Effector memory CD8-positive, alpha-beta T cell (primary cell): ENCODE measurements at regions not wholly inside any gene's neighbourhood (a gene's known extent, or its start where the extent isn't known, plus 50 kb on each side); places are given as distances from the start of the nearest gene placed in this dataset.
"Not testable (repeated sequence)": the region's sequence is repeated elsewhere in the genome, so short reads cannot be mapped to it uniquely, and the experiment has no call there.

Source experiments
- ATAC-seq: fragments of 150-1000 bp; cut with Tn5 transposase; replicated peaks from 2 replicates; pipeline ENCODE4 v1.10.0; 2021; ENCODE audit warnings: mild to moderate bottlenecking, moderate library complexity
- DNase-seq, 3 experiments: peaks; one replicate each; pipeline ENCODE4 v3.0.0; 2021
- H3K27ac Mint-ChIP-seq, 2 donors: one replicate each; pipeline ENCODE4 v1.8.0; 2022; ENCODE audit warnings: mild to moderate bottlenecking in 2 of 2, mixed read lengths in 2 of 2, moderate library complexity in 2 of 2
- H3K27me3 Mint-ChIP-seq, 2 donors: one replicate each; pipeline ENCODE4 v1.8.0; 2022; ENCODE audit warnings: mixed read lengths in 2 of 2
- H3K36me3 Mint-ChIP-seq: one replicate; pipeline ENCODE4 v1.8.0; 2022; ENCODE audit warnings: mild to moderate bottlenecking, moderate library complexity, mixed read lengths; ENCODE audit not compliant: insufficient read depth
- H3K4me1 Mint-ChIP-seq, 2 donors: one replicate each; pipeline ENCODE4 v1.8.0; 2022; ENCODE audit warnings: low read depth in 2 of 2, mixed read lengths in 2 of 2
- H3K4me3 Mint-ChIP-seq, 2 donors: one replicate each; pipeline ENCODE4 v1.8.0; 2022; ENCODE audit warnings: mild to moderate bottlenecking in 2 of 2, mixed read lengths in 2 of 2, moderate library complexity in 2 of 2
- H3K9me3 Mint-ChIP-seq, 2 donors: one replicate each; pipeline ENCODE4 v1.8.0; 2022; ENCODE audit warnings: mixed read lengths in 2 of 2

- Mint-ChIP-seq H3K4me3 (no peak overlapping the region), H3K9me3 (peaks cover 0 to 10% of the 10 kb centered on the region in 2 donors), H3K36me3 (no peaks in the 10 kb centered on the region), H3K27me3 (no peaks in the 10 kb centered on the region), H3K4me1 (no peaks in the 10 kb centered on the region), H3K27ac (no peak overlapping the region)
- DNase-seq (no peak), ATAC-seq (no peak)
These were observed 363.3 kb upstream of the KLF4 start for GRCh38 chr9:107852891-107853290.

DNA sequence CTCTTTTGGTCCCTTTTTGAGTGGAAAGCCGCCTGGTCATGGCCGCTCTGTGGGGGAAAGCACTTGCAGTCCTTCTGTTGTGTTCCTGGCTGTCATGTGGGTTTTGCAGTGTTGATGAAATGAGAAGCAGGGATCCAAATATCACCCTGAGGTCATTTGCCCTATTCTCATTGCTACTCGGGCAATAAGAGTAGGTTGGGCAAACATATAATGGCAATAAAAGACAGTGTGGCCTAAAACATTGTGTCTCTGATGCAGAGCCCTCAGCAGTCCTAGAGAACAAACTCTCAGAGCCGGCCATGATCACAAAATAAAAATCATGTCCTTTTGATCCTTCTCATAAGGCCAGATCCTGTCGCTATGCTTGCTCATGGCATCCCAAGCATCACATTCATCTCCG, 361.1 kb upstream of the KLF4 start:
- Mint-ChIP-seq H3K36me3 (no peaks in the 10 kb centered on the region), H3K27ac (no peak overlapping the region), H3K9me3 (peaks cover 0 to 10% of the 10 kb centered on the region in 2 donors), H3K27me3 (no peaks in the 10 kb centered on the region), H3K4me3 (no peak overlapping the region), H3K4me1 (no peaks in the 10 kb centered on the region)
- ATAC-seq (no peak), DNase-seq (no peak)

DNA sequence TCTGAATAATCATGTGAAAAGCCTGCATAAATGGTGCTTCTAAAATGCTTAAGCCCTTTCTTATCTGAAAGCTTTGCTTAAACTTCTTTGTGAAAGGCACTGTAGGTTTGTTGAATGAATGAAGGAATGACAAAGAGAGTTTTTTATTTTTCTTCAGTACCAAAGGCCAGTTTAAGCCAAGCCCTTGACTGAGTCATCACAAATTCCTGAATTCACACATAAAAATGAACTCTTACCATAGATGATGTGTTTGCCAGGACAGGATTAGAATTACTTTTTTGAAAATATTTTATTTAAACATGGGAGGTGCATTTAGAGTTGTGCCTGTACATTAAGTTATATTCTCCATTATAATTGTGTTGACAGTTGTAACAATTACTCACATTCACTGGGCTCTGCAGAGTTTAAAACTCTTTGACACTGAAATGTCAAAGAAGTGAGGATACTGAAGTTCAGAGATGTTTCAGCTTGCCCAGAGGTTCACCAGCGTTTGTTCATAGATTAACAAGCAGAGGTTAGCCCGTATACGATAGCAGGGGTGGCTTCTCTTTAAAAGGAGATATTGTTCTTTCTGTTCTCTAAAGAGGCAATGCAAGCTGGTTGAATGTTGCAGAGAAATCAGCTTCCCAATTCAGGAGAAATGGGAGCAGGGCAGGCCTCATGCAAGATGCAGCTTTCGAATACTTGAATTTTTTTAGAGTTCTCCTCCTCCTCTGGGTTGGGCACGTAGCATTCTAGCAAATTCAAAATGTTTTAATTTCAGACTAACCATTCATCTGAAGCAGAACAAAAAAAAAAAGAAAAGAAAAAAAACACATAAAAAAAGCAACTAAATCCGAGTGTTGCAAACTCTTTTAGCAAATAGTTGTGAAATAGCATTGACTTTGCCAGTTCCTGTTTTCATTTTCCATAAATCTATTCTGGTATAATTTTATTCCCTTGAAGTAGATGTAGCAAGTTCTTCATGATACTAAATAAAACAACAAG, 358.7 kb upstream of the KLF4 start:
- H3K4me1 Mint-ChIP-seq = no peaks in the 10 kb centered on the region
- H3K36me3 Mint-ChIP-seq = no peaks in the 10 kb centered on the region
- H3K9me3 Mint-ChIP-seq = peaks cover 2 to 17% of the 10 kb centered on the region in 2 donors
- H3K4me3 Mint-ChIP-seq = no peak overlapping the region
- no peaks in the 10 kb centered on the region for H3K27me3 Mint-ChIP-seq
- ATAC-seq = no peak
- DNase-seq = no peak
- no peak overlapping the region for H3K27ac Mint-ChIP-seq

- no peak overlapping the region for H3K4me3 Mint-ChIP-seq
- peaks cover 5 to 33% of the 10 kb centered on the region in 2 donors for H3K9me3 Mint-ChIP-seq
- H3K27ac Mint-ChIP-seq = no peak overlapping the region
- no peaks in the 10 kb centered on the region for H3K27me3 Mint-ChIP-seq
- H3K4me1 Mint-ChIP-seq = no peaks in the 10 kb centered on the region
- ATAC-seq = no peak
- DNase-seq = no peak
- H3K36me3 Mint-ChIP-seq = no peaks in the 10 kb centered on the region
These were observed 353.0 kb upstream of the KLF4 start for GRCh38 chr9:107842530-107842929.

DNA sequence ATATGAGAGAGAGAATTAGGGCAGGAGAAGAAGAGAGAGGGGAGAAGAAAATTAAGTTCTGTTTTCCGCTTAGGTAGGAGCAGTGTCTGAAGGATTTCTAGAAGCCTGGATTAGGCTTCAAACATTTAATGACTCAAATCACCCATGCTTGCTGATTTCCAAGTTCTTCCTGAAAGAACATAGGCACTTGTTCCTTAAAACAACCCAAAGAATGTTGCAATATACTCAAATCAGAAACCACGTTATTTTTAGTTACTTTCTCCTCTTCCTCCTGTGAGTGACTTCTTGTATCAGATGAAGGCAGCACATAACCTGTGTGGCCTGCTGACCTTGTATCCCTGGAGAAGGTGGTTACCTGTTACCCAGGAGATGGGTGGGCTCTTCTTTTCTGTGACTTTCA, 351.5 kb upstream of the KLF4 start:
- H3K27me3 Mint-ChIP-seq = no peaks in the 10 kb centered on the region
- peaks cover 9 to 37% of the 10 kb centered on the region in 2 donors for H3K9me3 Mint-ChIP-seq
- no peak overlapping the region for H3K4me3 Mint-ChIP-seq
- no peak overlapping the region for H3K27ac Mint-ChIP-seq
- no peaks in the 10 kb centered on the region for H3K4me1 Mint-ChIP-seq
- ATAC-seq (no peak), DNase-seq (no peak)
- no peaks in the 10 kb centered on the region for H3K36me3 Mint-ChIP-seq

GRCh38 chr9:107839371-107839770, 349.8 kb upstream of the KLF4 start:
- no peaks in the 10 kb centered on the region for H3K4me1 Mint-ChIP-seq
- no peaks in the 10 kb centered on the region for H3K36me3 Mint-ChIP-seq
- ATAC-seq (no peak), DNase-seq (no peak)
- H3K9me3 Mint-ChIP-seq = peaks cover 10 to 33% of the 10 kb centered on the region in 2 donors
- no peak overlapping the region for H3K27ac Mint-ChIP-seq
- no peaks in the 10 kb centered on the region for H3K27me3 Mint-ChIP-seq
- H3K4me3 Mint-ChIP-seq = no peak overlapping the region

- H3K4me1 Mint-ChIP-seq = no peaks in the 10 kb centered on the region
- DNase-seq = no peak
- H3K27ac Mint-ChIP-seq = no peak overlapping the region
- no peaks in the 10 kb centered on the region for H3K36me3 Mint-ChIP-seq
- H3K9me3 Mint-ChIP-seq = peaks cover 10 to 33% of the 10 kb centered on the region in 2 donors
- H3K27me3 Mint-ChIP-seq = no peaks in the 10 kb centered on the region
- H3K4me3 Mint-ChIP-seq = no peak overlapping the region
- ATAC-seq = no peak
These were observed 349.2 kb upstream of the KLF4 start for GRCh38 chr9:107838766-107839165.

DNA sequence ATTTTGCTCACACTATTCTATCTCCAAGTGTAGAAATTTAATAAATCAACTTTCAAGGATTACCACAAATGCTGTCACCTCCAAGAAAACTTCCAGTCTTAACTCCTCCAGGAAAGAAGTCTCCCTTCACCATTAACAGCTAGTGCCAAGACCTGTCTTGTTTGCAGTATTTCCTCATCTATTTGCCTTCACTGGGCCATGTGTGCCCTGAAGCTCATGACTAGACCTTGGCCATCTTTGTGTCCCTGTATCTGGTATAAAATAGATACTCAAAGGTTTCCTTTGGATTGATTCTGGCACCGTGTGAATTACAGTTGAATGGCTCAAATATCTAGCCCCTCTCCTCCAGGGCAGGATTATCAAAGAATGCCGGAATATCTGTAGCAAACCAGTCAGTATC, 346.7 kb upstream of the KLF4 start:
- Mint-ChIP-seq H3K9me3 (peaks cover 10 to 23% of the 10 kb centered on the region in 2 donors), H3K36me3 (no peaks in the 10 kb centered on the region), H3K4me3 (no peak overlapping the region), H3K27me3 (no peaks in the 10 kb centered on the region), H3K4me1 (no peaks in the 10 kb centered on the region), H3K27ac (no peak overlapping the region)
- no peak for DNase-seq
- ATAC-seq = no peak

- H3K9me3 Mint-ChIP-seq = peaks cover 8 to 18% of the 10 kb centered on the region in 2 donors
- H3K27ac Mint-ChIP-seq = no peak overlapping the region
- H3K27me3 Mint-ChIP-seq = no peaks in the 10 kb centered on the region
- DNase-seq = no peak
- no peaks in the 10 kb centered on the region for H3K4me1 Mint-ChIP-seq
- no peaks in the 10 kb centered on the region for H3K36me3 Mint-ChIP-seq
- no peak overlapping the region for H3K4me3 Mint-ChIP-seq
- no peak for ATAC-seq
These were observed 343.7 kb upstream of the KLF4 start for GRCh38 chr9:107833295-107833694.

DNA sequence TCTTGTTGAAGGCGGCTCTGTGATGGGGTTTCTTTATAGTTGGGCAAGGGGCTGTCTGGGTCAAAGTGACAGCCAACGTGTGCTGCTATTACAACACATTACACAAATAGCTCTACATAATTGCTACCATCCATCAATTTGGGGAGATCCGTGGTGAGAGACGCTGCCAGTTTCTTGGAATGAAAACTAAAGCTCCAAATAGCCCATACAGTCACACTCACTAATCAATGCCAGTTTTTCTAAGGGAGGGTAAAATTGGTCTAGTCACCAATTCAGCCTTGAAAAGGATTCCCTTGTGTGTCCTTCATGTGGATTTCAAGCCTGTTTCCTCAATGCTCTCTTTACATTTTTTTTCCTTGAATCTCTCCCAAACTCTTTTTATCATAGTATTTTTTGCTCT, 343.3 kb upstream of the KLF4 start:
- no peak for ATAC-seq
- no peak overlapping the region for H3K4me3 Mint-ChIP-seq
- H3K4me1 Mint-ChIP-seq = no peaks in the 10 kb centered on the region
- no peak for DNase-seq
- H3K36me3 Mint-ChIP-seq = no peaks in the 10 kb centered on the region
- no peaks in the 10 kb centered on the region for H3K27me3 Mint-ChIP-seq
- peaks cover 8 to 18% of the 10 kb centered on the region in 2 donors for H3K9me3 Mint-ChIP-seq
- no peak overlapping the region for H3K27ac Mint-ChIP-seq

- DNase-seq = no peak
- Mint-ChIP-seq H3K4me3 (no peak overlapping the region), H3K27me3 (no peaks in the 10 kb centered on the region), H3K9me3 (peaks cover 4 to 16% of the 10 kb centered on the region in 2 donors), H3K27ac (no peak overlapping the region), H3K4me1 (no peaks in the 10 kb centered on the region), H3K36me3 (no peaks in the 10 kb centered on the region)
- ATAC-seq = no peak
These were observed 340.9 kb upstream of the KLF4 start for GRCh38 chr9:107830479-107830878.

- ATAC-seq (no peak), DNase-seq (no peak)
- H3K4me3 Mint-ChIP-seq = no peak overlapping the region
- no peak overlapping the region for H3K27ac Mint-ChIP-seq
- no peaks in the 10 kb centered on the region for H3K27me3 Mint-ChIP-seq
- no peaks in the 10 kb centered on the region for H3K4me1 Mint-ChIP-seq
- no peaks in the 10 kb centered on the region for H3K36me3 Mint-ChIP-seq
- H3K9me3 Mint-ChIP-seq = peaks cover 6 to 22% of the 10 kb centered on the region in 2 donors
These were observed 338.3 kb upstream of the KLF4 start for GRCh38 chr9:107827884-107828283.

- DNase-seq (no peak), ATAC-seq (no peak)
- Mint-ChIP-seq H3K9me3 (peaks cover 6 to 22% of the 10 kb centered on the region in 2 donors), H3K27ac (no peak overlapping the region), H3K4me3 (no peak overlapping the region), H3K36me3 (no peaks in the 10 kb centered on the region), H3K27me3 (no peaks in the 10 kb centered on the region), H3K4me1 (no peaks in the 10 kb centered on the region)
These were observed 337.7 kb upstream of the KLF4 start for GRCh38 chr9:107827304-107827703.

DNA sequence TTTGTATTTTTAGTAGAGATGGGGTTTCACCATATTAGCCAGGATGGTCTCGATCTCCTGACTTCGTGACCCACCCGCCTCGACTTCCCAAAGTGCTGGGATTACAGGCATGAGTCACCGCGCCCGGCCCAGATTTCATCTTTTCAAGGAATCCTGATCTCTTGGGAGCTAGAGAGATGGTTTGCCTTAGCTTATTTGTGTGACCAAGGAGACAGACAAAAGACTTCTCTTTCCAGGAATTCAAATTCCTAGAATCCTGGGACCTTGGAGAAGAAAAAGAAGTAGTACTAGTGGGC, 337.1 kb upstream of the KLF4 start:
- H3K4me3 Mint-ChIP-seq, DNase-seq, H3K27me3 Mint-ChIP-seq, H3K4me1 Mint-ChIP-seq, H3K36me3 Mint-ChIP-seq, ATAC-seq, H3K27ac Mint-ChIP-seq: not testable (repeated sequence)
- peaks cover 6 to 22% of the 10 kb centered on the region in 2 donors for H3K9me3 Mint-ChIP-seq
